H1 (cell line): ENCODE measurements at regions not wholly inside any gene's neighbourhood (a gene's known extent, or its start where the extent isn't known, plus 50 kb on each side); places are given as distances from the start of the nearest gene placed in this dataset.

Experiments used
- CTCF ChIA-PET: fragments of 300-600 bp; sonication (Branson Sonifier 250); formaldehyde crosslinking; loops from one replicate; lab custom pipeline; 2021; ENCODE audit not compliant: partially characterized antibody; lab: Charles Lee
- POLR2A ChIA-PET: fragments of 300-600 bp; sonication (Branson Sonifier 250); formaldehyde crosslinking; loops from one replicate; lab custom pipeline; 2021; ENCODE audit warnings: inconsistent platforms; ENCODE audit not compliant: partially characterized antibody; lab: Charles Lee
- DNase-seq, 2 experiments: peaks; one replicate each; pipeline versions ENCODE4 v3.0.0 to v3.0.0-alpha.2; 2010 to 2022; ENCODE audit warnings: low spot score in 2 of 2, low read depth in 1 of 2, mixed read lengths in 1 of 2
- FAIRE-seq: peaks from 2 replicates; lab custom pipeline; 2011; peaks lifted over from hg19 to GRCh38; lab: Jason Lieb, UNC
- H2AFZ ChIP-seq: 2 replicates; pipeline ENCODE4 v1.8.1; 2012; ENCODE audit warnings: low read length, inconsistent platforms
- H2AK5ac ChIP-seq: 2 replicates; pipeline ENCODE4 v1.6.1; 2013; ENCODE audit warnings: low read depth, low read length
- H2BK120ac ChIP-seq: replicated peaks from 2 replicates; pipeline ENCODE3; 2013; ENCODE audit warnings: low read depth, low read length, inconsistent platforms
- H2BK12ac ChIP-seq: 2 replicates; pipeline ENCODE4 v1.6.1; 2013; ENCODE audit warnings: low read depth, low read length
- H2BK15ac ChIP-seq: 2 replicates; pipeline ENCODE4 v1.6.1; 2013; ENCODE audit warnings: low read length
- H2BK20ac ChIP-seq: 2 replicates; pipeline ENCODE4 v1.6.1; 2013; ENCODE audit warnings: low read length
- H2BK5ac ChIP-seq: 2 replicates; pipeline ENCODE4 v1.6.1; 2013; ENCODE audit warnings: low read depth, low read length
- H3K14ac ChIP-seq: 2 replicates; pipeline ENCODE4 v1.6.1; 2013; ENCODE audit warnings: inconsistent platforms; ENCODE audit not compliant: insufficient read length
- H3K18ac ChIP-seq: 2 replicates; pipeline ENCODE4 v1.6.1; 2013; ENCODE audit warnings: low read length; ENCODE audit errors: extremely low read depth
- H3K23ac ChIP-seq: 2 replicates; pipeline ENCODE4 v1.6.1; 2013; ENCODE audit warnings: inconsistent platforms; ENCODE audit not compliant: insufficient read length
- H3K23me2 ChIP-seq: 2 replicates; pipeline ENCODE4 v1.6.1; 2013; ENCODE audit warnings: low read depth, low read length
- H3K27ac ChIP-seq: 2 replicates; pipeline ENCODE4 v1.6.1; 2011; ENCODE audit warnings: low read depth, low read length, inconsistent platforms
- H3K27me3 ChIP-seq, 4 experiments: replicated peaks in 1 of 4; 1 replicate in 1 of 4; 2 replicates in 3 of 4; pipeline versions ENCODE4 v1.6.1 to v1.8.1; 2011 to 2013; ENCODE audit warnings: low read length in 3 of 4, mild to moderate bottlenecking in 3 of 4, inconsistent platforms in 2 of 4, mixed read lengths in 2 of 4, moderate library complexity in 1 of 4; ENCODE audit not compliant: control insufficient read depth in 3 of 4, insufficient read depth in 3 of 4; ENCODE audit errors: extremely low read depth in 1 of 4
- H3K36me3 ChIP-seq, 4 experiments: 2 replicates each; pipeline versions ENCODE4 v1.6.1 to v1.8.1; 2011 to 2013; ENCODE audit warnings: mild to moderate bottlenecking in 4 of 4, low read length in 3 of 4, moderate library complexity in 2 of 4, control low read depth in 1 of 4, inconsistent platforms in 1 of 4; ENCODE audit not compliant: insufficient read depth in 4 of 4, control insufficient read depth in 2 of 4
- H3K4ac ChIP-seq: replicated peaks from 2 replicates; pipeline ENCODE3; 2013; ENCODE audit warnings: low read length, low read depth, mixed read lengths, inconsistent platforms; ENCODE audit not compliant: insufficient read length
- H3K4me1 ChIP-seq, 4 experiments: replicated peaks in 1 of 4; 1 replicate in 1 of 4; 2 replicates in 3 of 4; pipeline versions ENCODE4 v1.6.1 to v1.8.1; 2011 to 2013; ENCODE audit warnings: low read length in 3 of 4, inconsistent platforms in 2 of 4, mixed read lengths in 1 of 4; ENCODE audit not compliant: insufficient read depth in 4 of 4, control insufficient read depth in 3 of 4
- H3K4me2 ChIP-seq, 2 experiments: 2 replicates each; pipeline versions ENCODE4 v1.6.1 to v1.8.1; 2011 to 2013; ENCODE audit warnings: low read depth in 2 of 2, low read length in 2 of 2, control low read depth in 1 of 2, inconsistent platforms in 1 of 2, mild to moderate bottlenecking in 1 of 2; ENCODE audit not compliant: insufficient read depth in 1 of 2
- H3K4me3 ChIP-seq, 4 experiments: fragments of 200-600, 300-600 bp in 1 of 4; sonication (generic), shearing (Covaris generic), sonication (Bioruptor Twin) in 1 of 4; 2 replicates each; pipeline versions ENCODE4 v1.5.1 to v1.8.1; 2011 to 2016; ENCODE audit warnings: low read length in 4 of 4, low read depth in 3 of 4, control low read depth in 2 of 4, inconsistent platforms in 2 of 4, mild to moderate bottlenecking in 2 of 4, mixed read lengths in 1 of 4, moderate library complexity in 1 of 4; ENCODE audit not compliant: insufficient read depth in 2 of 4; ENCODE audit errors: extremely low read depth in 1 of 4
- H3K56ac ChIP-seq: replicated peaks from 2 replicates; pipeline ENCODE3; 2013; ENCODE audit warnings: low read depth, mild to moderate bottlenecking, mixed read lengths, low read length, inconsistent platforms; ENCODE audit not compliant: insufficient read length
- H3K79me1 ChIP-seq: 2 replicates; pipeline ENCODE4 v1.6.1; 2013; ENCODE audit warnings: low read depth, low read length, control low read depth
- H3K79me2 ChIP-seq, 2 experiments: 2 replicates each; pipeline versions ENCODE4 v1.6.1 to v1.8.1; 2012 to 2013; ENCODE audit warnings: low read length in 2 of 2, mild to moderate bottlenecking in 2 of 2, inconsistent platforms in 1 of 2; ENCODE audit not compliant: insufficient read depth in 2 of 2, control insufficient read depth in 1 of 2
- H3K9ac ChIP-seq, 4 experiments: replicated peaks in 1 of 4; 1 replicate in 1 of 4; 2 replicates in 3 of 4; pipeline versions ENCODE4 v1.6.1 to v1.8.1; 2011 to 2013; ENCODE audit warnings: low read depth in 3 of 4, low read length in 3 of 4, control low read depth in 2 of 4, mild to moderate bottlenecking in 2 of 4, moderate library complexity in 2 of 4, inconsistent platforms in 1 of 4; ENCODE audit errors: extremely low read depth in 1 of 4
- H3K9me3 ChIP-seq, 2 experiments: 2 replicates each; pipeline versions ENCODE4 v1.6.1 to v1.8.1; 2012 to 2013; ENCODE audit warnings: mild to moderate bottlenecking in 2 of 2, moderate library complexity in 2 of 2, control low read depth in 1 of 2, inconsistent platforms in 1 of 2, low read depth in 1 of 2, low read length in 1 of 2, mixed read lengths in 1 of 2; ENCODE audit not compliant: insufficient read depth in 2 of 2
- H4K20me1 ChIP-seq, 2 experiments: replicated peaks in 1 of 2; 2 replicates each; pipeline versions ENCODE3 to v1.8.1; 2011 to 2013; ENCODE audit warnings: inconsistent platforms in 2 of 2, low read length in 2 of 2, mild to moderate bottlenecking in 1 of 2; ENCODE audit not compliant: insufficient read depth in 2 of 2, control insufficient read depth in 1 of 2
- H4K5ac ChIP-seq: 2 replicates; pipeline ENCODE4 v1.6.1; 2013; ENCODE audit warnings: low read length, low read depth, mixed read lengths, inconsistent platforms; ENCODE audit not compliant: insufficient read length
- H4K8ac ChIP-seq: 2 replicates; pipeline ENCODE4 v1.8.0; 2013; ENCODE audit warnings: mild to moderate bottlenecking, moderate library complexity, low read length, inconsistent platforms; ENCODE audit not compliant: insufficient read depth; ENCODE audit errors: extremely low read depth
- H4K91ac ChIP-seq: replicated peaks from 2 replicates; pipeline ENCODE3; 2013; ENCODE audit warnings: low read length, mixed read lengths, inconsistent platforms; ENCODE audit not compliant: insufficient read length
- CHD2 ChIP-seq: IDR thresholded peaks from 2 replicates; pipeline ENCODE4 v1.6.1; 2012; ENCODE audit warnings: low read length, improper control_type of control experiment
- EZH2 ChIP-seq: fragments of 200-600 bp; sonication (generic); IDR thresholded peaks from 2 replicates; pipeline ENCODE4 v1.7.1; 2012; ENCODE audit warnings: low read depth, mild to moderate bottlenecking, moderate library complexity, low read length, inconsistent platforms; ENCODE audit not compliant: severe bottlenecking
- HDAC2 ChIP-seq, 2 experiments: fragments of 300-600 bp in 1 of 2; sonication (generic) in 1 of 2; IDR thresholded peaks; 2 replicates each; pipeline ENCODE4 v1.6.1; 2011 to 2012; ENCODE audit warnings: low read depth in 2 of 2, low read length in 2 of 2, mild to moderate bottlenecking in 2 of 2, moderate library complexity in 2 of 2, borderline replicate concordance in 1 of 2, inconsistent platforms in 1 of 2
- WGBS, 2 experiments: shearing (Covaris generic) in 1 of 2; methylation state at CpG; one replicate each; pipeline versions ENCODE4 v1.1.6 to v1.1.7; 2013 to 2015; ENCODE audit warnings: low lambda C conversion rate in 2 of 2, mixed read lengths in 2 of 2, inconsistent platforms in 1 of 2, low coverage in 1 of 2, missing lambda C conversion rate in 1 of 2; ENCODE audit not compliant: insufficient replicate concordance in 2 of 2, insufficient coverage in 1 of 2, insufficient read length in 1 of 2; ENCODE audit errors: extremely low coverage in 1 of 2, missing lambda C conversion rate in 1 of 2; 5-methylcytosine and 5-hydroxymethylcytosine counted together

GRCh38 chrX:39477762-39478120 lies 620.0 kb downstream of the BCOR start:
- no peaks in the 10 kb centered on the region for H4K20me1 ChIP-seq
- H3K4ac ChIP-seq, result no peak overlapping the region
- no peak overlapping the region for H2BK5ac ChIP-seq
- no peak overlapping the region for H4K8ac ChIP-seq
- ChIA-PET CTCF (interaction anchor here (0.6 to 2.5 kb wide), 23 partner anchors 11 to 527 kb away, joined by 3 to 8 read pairs (median 3); no protein-coding TSS in a partner anchor), POLR2A (no interaction called here)
- no peak overlapping the region for H2BK15ac ChIP-seq
- H2BK20ac ChIP-seq, result no peak overlapping the region
- no peak overlapping the region for H3K4me2 ChIP-seq
- H3K79me1 ChIP-seq, result no peaks in the 10 kb centered on the region
- H3K9ac ChIP-seq, result no peak overlapping the region
- no peak overlapping the region for H2AFZ ChIP-seq
- H2BK12ac ChIP-seq, result no peak overlapping the region
- no peak overlapping the region for H3K4me3 ChIP-seq
- no peak overlapping the region for H2BK120ac ChIP-seq
- H3K79me2 ChIP-seq, result no peaks in the 10 kb centered on the region
- H3K14ac ChIP-seq, result no peak overlapping the region
- H3K18ac ChIP-seq, result no peak overlapping the region
- TF ChIP-seq EZH2 (no peak), CHD2 (no peak), HDAC2 (IDR thresholded peaks at IDR 0.05; ENCODE audit: borderline replicate concordance in 1 of 2, low read depth in 2 of 2, low read length in 2 of 2) (no peak)
- no peaks in the 10 kb centered on the region for H3K9me3 ChIP-seq
- no peaks in the 10 kb centered on the region for H3K36me3 ChIP-seq
- H4K5ac ChIP-seq, result no peak overlapping the region
- no peak overlapping the region for H4K91ac ChIP-seq
- no peaks in the 10 kb centered on the region for H3K27me3 ChIP-seq
- no peak for DNase-seq
- no peak overlapping the region for H2AK5ac ChIP-seq
- no peaks in the 10 kb centered on the region for H3K4me1 ChIP-seq
- no peak overlapping the region for H3K27ac ChIP-seq
- H3K23ac ChIP-seq, result no peak overlapping the region
- WGBS, 2 experiments, result 85% methylated on average over 11 of the region's 15 CpGs; no CpG with 5 or more reads in 1 of the 2 experiments
- FAIRE-seq, result no peak
- no peaks in the 10 kb centered on the region for H3K23me2 ChIP-seq
- no peak overlapping the region for H3K56ac ChIP-seq
